ENCODE measurements at regions not wholly inside any gene's neighbourhood (a gene's known extent, or its start where the extent isn't known, plus 50 kb on each side); places are given as distances from the start of the nearest gene placed in this dataset.

GRCh38 chr2:146587291-146587713 lies 1257.5 kb upstream of the ACVR2A start:
- TF ChIP-seq CTCF (IDR thresholded peaks at IDR 0.05) (no peak), EP300 (IDR thresholded peaks at IDR 0.05) (no peak)

Measured in sigmoid colon (tissue), 4 donors.